OCI-LY1 (cell line): ENCODE measurements at regions not wholly inside any gene's neighbourhood (a gene's known extent, or its start where the extent isn't known, plus 50 kb on each side); places are given as distances from the start of the nearest gene placed in this dataset.

Experiments used
- H2AFZ ChIP-seq: fragments of 200-600 bp; sonication (generic), shearing (Covaris generic); 2 replicates; pipeline ENCODE4 v1.6.0; 2014; ENCODE audit warnings: antibody characterized with exemption, mild to moderate bottlenecking, low read length
- H3F3A ChIP-seq: fragments of 200-600 bp; sonication (generic), shearing (Covaris generic); 2 replicates; pipeline ENCODE4 v1.6.0; 2014; ENCODE audit warnings: mild to moderate bottlenecking, antibody characterized with exemption, low read length, moderate library complexity; ENCODE audit not compliant: insufficient read depth
- H3K27ac ChIP-seq: fragments of 200-600 bp; sonication (generic); 2 replicates; pipeline ENCODE4 v1.5.1; 2014; ENCODE audit warnings: low read length, mixed run types, mild to moderate bottlenecking, low read depth; ENCODE audit not compliant: poor library complexity, severe bottlenecking
- H3K27me3 ChIP-seq: fragments of 200-600 bp; sonication (generic); 2 replicates; pipeline ENCODE4 v1.6.0; 2014; ENCODE audit warnings: antibody characterized with exemption, mild to moderate bottlenecking, low read length, moderate library complexity; ENCODE audit not compliant: insufficient read depth
- H3K36me3 ChIP-seq: fragments of 200-600 bp; sonication (generic); 2 replicates; pipeline ENCODE4 v1.6.1; 2014; ENCODE audit warnings: mild to moderate bottlenecking, antibody characterized with exemption, low read length, moderate library complexity, mixed read lengths; ENCODE audit not compliant: insufficient read depth
- H3K4me1 ChIP-seq: fragments of 200-600 bp; sonication (generic); 2 replicates; pipeline ENCODE4 v1.5.1; 2014; ENCODE audit warnings: mild to moderate bottlenecking, low read length, moderate library complexity; ENCODE audit not compliant: insufficient read depth, severe bottlenecking
- H3K4me2 ChIP-seq: fragments of 200-600 bp; sonication (generic), shearing (Covaris generic); 2 replicates; pipeline ENCODE4 v1.6.1; 2014; ENCODE audit warnings: low read length
- H3K4me3 ChIP-seq: fragments of 200-600 bp; sonication (generic); 2 replicates; pipeline ENCODE4 v1.5.1; 2014; ENCODE audit warnings: low read length, low read depth, mild to moderate bottlenecking, mixed read lengths; ENCODE audit not compliant: poor library complexity, severe bottlenecking
- H3K79me2 ChIP-seq: fragments of 200-600 bp; shearing (Covaris generic); 2 replicates; pipeline ENCODE4 v1.6.1; 2016; ENCODE audit warnings: mixed run types, low read length, mixed read lengths; ENCODE audit not compliant: insufficient read depth
- H3K9ac ChIP-seq: fragments of 200-600 bp; sonication (generic), shearing (Covaris generic); 2 replicates; pipeline ENCODE4 v1.6.1; 2014; ENCODE audit warnings: mild to moderate bottlenecking, low read length, mixed read lengths
- H3K9me2 ChIP-seq: fragments of 200-600 bp; sonication (generic), shearing (Covaris generic); 2 replicates; pipeline ENCODE4 v1.6.1; 2014; ENCODE audit warnings: low read depth, mild to moderate bottlenecking, low read length, mixed read lengths
- H3K9me3 ChIP-seq: fragments of 200-600 bp; shearing (Covaris generic); 2 replicates; pipeline ENCODE4 v1.6.1; 2014; ENCODE audit warnings: low read length, mixed read lengths
- H4K20me1 ChIP-seq: fragments of 200-600 bp; sonication (generic), shearing (Covaris generic); 2 replicates; pipeline ENCODE4 v1.6.0; 2016; ENCODE audit warnings: mild to moderate bottlenecking, low read length; ENCODE audit not compliant: insufficient read depth
- EZH2 ChIP-seq: fragments of 200-600 bp; sonication (generic), shearing (Covaris generic); IDR thresholded peaks from 2 replicates; pipeline ENCODE4 v1.8.0; 2017; ENCODE audit warnings: borderline replicate concordance, mixed run types, mild to moderate bottlenecking, antibody characterized with exemption, low read length, moderate library complexity, mixed read lengths
- TF ChIP-seq, protein P1 (sequence below): fragments of 200-600 bp; sonication (generic), shearing (Covaris generic); IDR thresholded peaks from 2 replicates; pipeline ENCODE4 v1.5.1; 2017; ENCODE audit warnings: mild to moderate bottlenecking, antibody characterized with exemption, low read length, moderate library complexity, mixed read lengths

DNA sequence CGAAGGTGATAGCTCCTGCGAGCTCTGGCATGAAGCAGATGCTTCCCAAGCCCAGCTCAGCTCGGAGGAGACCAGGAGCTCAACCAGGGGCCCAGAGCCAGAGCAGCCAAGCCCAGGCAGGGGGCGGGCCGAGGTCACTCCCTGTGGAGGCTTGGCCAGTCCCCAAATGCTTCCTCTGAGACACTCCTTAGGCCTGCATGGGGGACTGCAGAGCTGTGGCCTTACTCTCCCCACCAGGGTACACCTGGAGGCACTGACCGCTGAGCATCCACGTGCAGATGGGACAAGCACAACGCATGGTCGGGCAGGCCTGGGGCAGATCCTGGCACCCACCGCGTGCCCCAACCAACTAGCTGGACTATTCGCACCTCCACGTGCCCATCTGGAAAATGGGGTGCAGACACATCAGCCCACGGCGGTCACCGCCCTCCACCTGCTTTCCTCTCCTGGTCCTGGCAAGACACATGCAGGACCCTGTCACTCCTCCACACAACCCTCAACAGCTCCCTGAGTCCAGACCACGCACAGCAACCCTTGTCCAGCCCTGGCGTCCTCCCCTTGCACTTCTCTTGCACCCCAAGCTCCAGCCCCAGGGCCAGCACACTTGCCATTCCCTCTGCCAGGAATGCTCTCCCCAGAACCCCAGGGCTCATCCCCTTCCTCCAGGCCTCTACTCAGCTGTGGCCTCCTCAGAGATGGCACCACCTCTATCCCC lies 164.7 kb upstream of the IQSEC1 start:
- Histone ChIP-seq H3K9me2 (no peaks in the 10 kb centered on the region), H3K4me2 (no peak overlapping the region), H3K9ac (no peak overlapping the region), H3K4me3 (no peak overlapping the region), H3K27ac (no peak overlapping the region), H4K20me1 (no peaks in the 10 kb centered on the region), H3K9me3 (no peaks in the 10 kb centered on the region), H3K4me1 (no peaks in the 10 kb centered on the region), H3K79me2 (no peaks in the 10 kb centered on the region), H3K27me3 (peaks cover 6% of the 10 kb centered on the region; the same call in 1 of the 2 replicates), H3F3A (no peaks in the 10 kb centered on the region), H2AFZ (no peak overlapping the region), H3K36me3 (no peaks in the 10 kb centered on the region)
- TF ChIP-seq, protein P1, sequence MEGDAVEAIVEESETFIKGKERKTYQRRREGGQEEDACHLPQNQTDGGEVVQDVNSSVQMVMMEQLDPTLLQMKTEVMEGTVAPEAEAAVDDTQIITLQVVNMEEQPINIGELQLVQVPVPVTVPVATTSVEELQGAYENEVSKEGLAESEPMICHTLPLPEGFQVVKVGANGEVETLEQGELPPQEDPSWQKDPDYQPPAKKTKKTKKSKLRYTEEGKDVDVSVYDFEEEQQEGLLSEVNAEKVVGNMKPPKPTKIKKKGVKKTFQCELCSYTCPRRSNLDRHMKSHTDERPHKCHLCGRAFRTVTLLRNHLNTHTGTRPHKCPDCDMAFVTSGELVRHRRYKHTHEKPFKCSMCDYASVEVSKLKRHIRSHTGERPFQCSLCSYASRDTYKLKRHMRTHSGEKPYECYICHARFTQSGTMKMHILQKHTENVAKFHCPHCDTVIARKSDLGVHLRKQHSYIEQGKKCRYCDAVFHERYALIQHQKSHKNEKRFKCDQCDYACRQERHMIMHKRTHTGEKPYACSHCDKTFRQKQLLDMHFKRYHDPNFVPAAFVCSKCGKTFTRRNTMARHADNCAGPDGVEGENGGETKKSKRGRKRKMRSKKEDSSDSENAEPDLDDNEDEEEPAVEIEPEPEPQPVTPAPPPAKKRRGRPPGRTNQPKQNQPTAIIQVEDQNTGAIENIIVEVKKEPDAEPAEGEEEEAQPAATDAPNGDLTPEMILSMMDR, result no peak
- no peak for TF ChIP-seq EZH2

GRCh38 chr3:13236557-13237173 lies 163.4 kb upstream of the IQSEC1 start:
- 0 out of 2 replicates have a peak, but pooled peaks cover 3% of the 10 kb centered on the region for H3K27me3 ChIP-seq
- no peak overlapping the region for H3K27ac ChIP-seq
- no peak overlapping the region for H2AFZ ChIP-seq
- H3K79me2 ChIP-seq, result no peaks in the 10 kb centered on the region
- no peaks in the 10 kb centered on the region for H3K4me1 ChIP-seq
- H3F3A ChIP-seq, result no peaks in the 10 kb centered on the region
- no peak overlapping the region for H3K9ac ChIP-seq
- no peaks in the 10 kb centered on the region for H3K9me2 ChIP-seq
- H4K20me1 ChIP-seq, result no peaks in the 10 kb centered on the region
- no peaks in the 10 kb centered on the region for H3K9me3 ChIP-seq
- TF ChIP-seq EZH2, result no peak
- TF ChIP-seq, protein P1, result no peak
- no peak overlapping the region for H3K4me3 ChIP-seq
- H3K4me2 ChIP-seq, result no peak overlapping the region
- H3K36me3 ChIP-seq, result no peaks in the 10 kb centered on the region

- no peaks in the 10 kb centered on the region for H3K36me3 ChIP-seq
- no peaks in the 10 kb centered on the region for H3K9me3 ChIP-seq
- H3K9me2 ChIP-seq, result no peaks in the 10 kb centered on the region
- TF ChIP-seq EZH2, result no peak
- TF ChIP-seq, protein P1, result no peak
- H4K20me1 ChIP-seq, result no peaks in the 10 kb centered on the region
- no peak overlapping the region for H3K4me2 ChIP-seq
- no peaks in the 10 kb centered on the region for H3K4me1 ChIP-seq
- 0 out of 2 replicates have a peak, but pooled peaks cover 3% of the 10 kb centered on the region for H3K27me3 ChIP-seq
- H3K9ac ChIP-seq, result no peak overlapping the region
- H3K79me2 ChIP-seq, result no peaks in the 10 kb centered on the region
- H2AFZ ChIP-seq, result no peak overlapping the region
- no peak overlapping the region for H3K27ac ChIP-seq
- H3F3A ChIP-seq, result no peaks in the 10 kb centered on the region
- H3K4me3 ChIP-seq, result no peak overlapping the region
Measured at GRCh38 chr3:13235897-13236296, 162.7 kb upstream of the IQSEC1 start.
